BE2C (cell line): ENCODE measurements at regions not wholly inside any gene's neighbourhood (a gene's known extent, or its start where the extent isn't known, plus 50 kb on each side); places are given as distances from the start of the nearest gene placed in this dataset.

Experiments
- DNase-seq: peaks from one replicate; pipeline ENCODE4 v3.0.0-alpha.2; 2020
- H3K27me3 ChIP-seq: fragments of 250-450 bp; sonication (Bioruptor Pico); 2 replicates; pipeline ENCODE4 v1.5.1; 2020; ENCODE audit warnings: mild to moderate bottlenecking
- H3K36me3 ChIP-seq: fragments of 250-450 bp; sonication (Bioruptor Pico); 2 replicates; pipeline ENCODE4 v1.5.1; 2020; ENCODE audit warnings: mild to moderate bottlenecking
- H3K4me1 ChIP-seq: fragments of 250-450 bp; sonication (Bioruptor Pico); 2 replicates; pipeline ENCODE4 v1.5.1; 2020
- H3K4me3 ChIP-seq: 2 replicates; pipeline ENCODE4 v1.5.1; 2011; ENCODE audit warnings: low read depth, low read length
- H3K9me3 ChIP-seq: fragments of 250-450 bp; sonication (Bioruptor Pico); 2 replicates; pipeline ENCODE4 v1.5.1; 2020
- TF ChIP-seq, protein P1 (sequence below): IDR thresholded peaks from 2 replicates; pipeline ENCODE4 v1.5.1; 2012; ENCODE audit warnings: mild to moderate bottlenecking, low read depth, low read length

DNA sequence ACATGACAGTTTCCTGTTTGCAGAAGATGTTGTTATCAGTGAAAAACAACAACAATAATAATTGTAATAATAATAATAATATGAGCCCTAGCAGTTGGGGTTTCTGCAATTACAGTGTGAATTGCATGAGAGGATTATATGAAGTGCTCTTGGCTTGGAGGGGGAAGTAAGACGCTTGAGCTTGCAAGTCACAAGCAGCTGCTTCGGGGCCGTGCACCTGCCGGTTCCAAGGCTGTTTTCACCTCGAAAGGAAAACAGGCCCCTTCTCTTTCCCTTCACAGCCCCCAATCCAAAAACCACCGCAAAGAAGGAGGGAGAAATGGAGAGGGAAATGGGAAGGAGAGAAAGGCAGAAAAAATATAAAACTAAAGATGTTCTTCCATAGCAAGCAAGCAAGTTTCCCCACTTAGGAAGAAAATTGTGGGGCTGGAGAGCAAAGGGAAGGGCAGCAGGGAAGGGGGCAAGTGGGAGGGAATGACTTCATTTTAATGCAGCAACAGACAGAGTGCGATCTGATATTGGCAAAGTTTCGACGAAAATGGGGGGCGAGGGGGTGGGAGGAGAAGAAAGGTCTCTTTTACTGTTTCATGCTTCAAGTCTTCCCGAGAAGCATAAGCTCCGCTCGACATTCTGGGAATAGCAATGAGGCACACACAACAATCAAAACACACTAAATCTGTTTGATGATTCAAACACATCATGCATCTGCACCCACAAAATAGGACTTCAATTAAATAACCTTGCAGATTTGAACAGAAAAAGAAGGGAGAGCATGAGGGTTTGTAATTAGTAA, 284.2 kb upstream of the ATP11B start:
- Histone ChIP-seq H3K27me3 (peaks cover 11% of the 10 kb centered on the region), H3K4me1 (no peaks in the 10 kb centered on the region), H3K9me3 (no peaks in the 10 kb centered on the region), H3K4me3 (no peak overlapping the region), H3K36me3 (no peaks in the 10 kb centered on the region)
- TF ChIP-seq, protein P1, sequence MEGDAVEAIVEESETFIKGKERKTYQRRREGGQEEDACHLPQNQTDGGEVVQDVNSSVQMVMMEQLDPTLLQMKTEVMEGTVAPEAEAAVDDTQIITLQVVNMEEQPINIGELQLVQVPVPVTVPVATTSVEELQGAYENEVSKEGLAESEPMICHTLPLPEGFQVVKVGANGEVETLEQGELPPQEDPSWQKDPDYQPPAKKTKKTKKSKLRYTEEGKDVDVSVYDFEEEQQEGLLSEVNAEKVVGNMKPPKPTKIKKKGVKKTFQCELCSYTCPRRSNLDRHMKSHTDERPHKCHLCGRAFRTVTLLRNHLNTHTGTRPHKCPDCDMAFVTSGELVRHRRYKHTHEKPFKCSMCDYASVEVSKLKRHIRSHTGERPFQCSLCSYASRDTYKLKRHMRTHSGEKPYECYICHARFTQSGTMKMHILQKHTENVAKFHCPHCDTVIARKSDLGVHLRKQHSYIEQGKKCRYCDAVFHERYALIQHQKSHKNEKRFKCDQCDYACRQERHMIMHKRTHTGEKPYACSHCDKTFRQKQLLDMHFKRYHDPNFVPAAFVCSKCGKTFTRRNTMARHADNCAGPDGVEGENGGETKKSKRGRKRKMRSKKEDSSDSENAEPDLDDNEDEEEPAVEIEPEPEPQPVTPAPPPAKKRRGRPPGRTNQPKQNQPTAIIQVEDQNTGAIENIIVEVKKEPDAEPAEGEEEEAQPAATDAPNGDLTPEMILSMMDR, result no peak
- DNase-seq, result no peak

DNA sequence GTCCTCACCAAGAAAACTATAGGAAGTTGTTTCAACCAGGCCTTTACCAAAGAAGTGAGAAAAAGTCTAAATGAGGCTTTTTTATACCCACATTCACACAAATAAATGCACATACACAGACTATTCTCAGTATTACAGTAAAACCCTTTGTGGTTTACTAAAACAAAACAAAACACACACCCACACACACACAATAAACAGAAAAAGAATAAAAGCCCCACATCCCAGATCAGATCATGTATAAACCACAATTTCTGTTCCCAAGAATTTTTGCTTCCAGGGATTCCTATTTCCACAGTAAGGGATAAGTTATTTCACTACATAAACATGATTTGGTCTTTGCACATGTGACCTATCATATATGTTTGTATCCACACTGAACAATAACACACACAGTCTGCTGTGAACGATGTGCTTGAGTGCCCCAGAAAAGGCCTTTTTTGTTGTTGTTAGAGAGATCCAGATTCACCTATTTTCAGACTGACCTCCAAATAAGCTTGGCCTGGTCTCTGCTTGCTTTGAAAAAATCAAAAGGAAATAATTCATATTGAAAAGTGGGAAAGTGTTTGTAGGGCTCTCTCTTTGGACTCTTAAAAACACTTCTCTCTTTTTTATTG, 283.4 kb upstream of the ATP11B start:
- H3K9me3 ChIP-seq, result no peaks in the 10 kb centered on the region
- H3K36me3 ChIP-seq, result no peaks in the 10 kb centered on the region
- no peak for DNase-seq
- TF ChIP-seq, protein P1, result no peak
- H3K4me1 ChIP-seq, result no peaks in the 10 kb centered on the region
- no peak overlapping the region for H3K4me3 ChIP-seq
- H3K27me3 ChIP-seq, result peaks cover 4% of the 10 kb centered on the region; the same call in 1 of the 2 replicates

DNA sequence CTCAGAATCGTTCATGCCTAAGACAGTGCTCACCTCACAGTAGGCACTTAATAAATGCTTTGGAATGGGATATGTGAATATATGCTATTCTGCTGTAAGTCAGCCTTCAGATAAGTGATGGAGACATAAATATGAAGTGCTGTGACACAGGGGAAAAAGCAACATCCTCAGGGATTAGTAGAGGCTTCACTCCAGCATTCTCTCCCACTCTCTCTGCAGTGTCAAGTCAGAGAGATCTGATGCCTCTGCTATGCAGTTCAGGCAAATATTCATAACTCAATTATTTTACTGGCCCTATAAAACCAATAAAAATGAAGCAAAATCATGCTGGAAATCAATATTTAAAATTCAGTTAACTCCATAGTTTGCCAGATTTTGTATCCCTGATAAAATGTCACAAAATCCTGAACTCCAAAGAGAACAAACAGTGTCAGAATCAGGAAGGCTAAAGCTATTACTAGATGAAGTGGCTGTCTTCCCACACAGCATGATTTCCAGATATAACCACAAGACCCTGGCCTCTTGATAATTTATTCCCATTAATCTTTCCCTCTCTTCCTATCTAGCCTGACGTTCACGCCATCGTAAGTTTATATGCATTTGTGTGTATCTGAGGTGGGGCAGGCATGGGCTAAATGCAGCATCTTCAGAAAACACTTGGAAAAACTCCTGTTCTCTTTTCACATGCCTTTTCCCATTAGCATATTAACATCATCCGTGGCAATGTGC, 278.9 kb upstream of the ATP11B start:
- H3K9me3 ChIP-seq, result no peaks in the 10 kb centered on the region
- no peaks in the 10 kb centered on the region; the same call in 1 of the 2 replicates for H3K27me3 ChIP-seq
- H3K36me3 ChIP-seq, result no peaks in the 10 kb centered on the region
- DNase-seq, result no peak
- H3K4me3 ChIP-seq, result no peak overlapping the region
- TF ChIP-seq, protein P1, result no peak
- no peaks in the 10 kb centered on the region for H3K4me1 ChIP-seq

DNA sequence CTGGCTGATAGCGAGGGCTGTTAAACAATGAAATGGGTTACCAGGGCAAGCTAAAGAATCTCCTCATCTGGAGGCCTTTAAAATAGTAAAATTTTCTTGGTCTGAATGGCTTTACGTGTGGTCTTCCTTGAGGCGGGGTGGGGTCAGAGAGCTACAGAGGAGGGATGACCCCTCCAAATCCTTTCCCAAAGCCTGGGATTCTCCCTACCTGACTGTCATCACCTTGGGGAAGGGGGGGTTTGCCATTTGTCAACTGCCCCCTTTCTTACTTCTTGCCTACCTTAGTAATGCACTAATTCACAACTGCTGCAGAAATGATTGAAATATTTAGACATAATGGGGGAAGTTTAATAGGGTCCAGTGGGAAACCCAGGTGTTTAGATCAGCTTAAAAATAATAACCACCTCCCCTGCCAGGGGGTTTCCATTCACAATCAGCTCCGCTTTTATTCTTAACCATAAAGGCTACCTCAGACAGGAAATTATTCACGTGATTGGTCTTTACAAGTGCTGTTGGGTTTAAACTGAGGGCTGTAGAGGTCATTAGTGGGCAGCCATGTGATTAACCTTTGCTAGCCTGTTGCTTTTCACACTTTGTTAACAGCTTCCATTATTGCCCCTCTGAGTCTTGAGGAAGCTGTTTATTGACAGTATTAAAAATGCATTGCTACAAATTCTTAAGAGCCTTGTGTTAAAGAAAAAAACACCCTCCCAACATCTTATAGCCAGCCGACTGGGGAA, 276.5 kb upstream of the ATP11B start:
- Histone ChIP-seq H3K36me3 (no peaks in the 10 kb centered on the region), H3K4me1 (no peaks in the 10 kb centered on the region), H3K27me3 (no peaks in the 10 kb centered on the region; the same call in 1 of the 2 replicates), H3K4me3 (no peak overlapping the region), H3K9me3 (no peaks in the 10 kb centered on the region)
- no peak for DNase-seq
- TF ChIP-seq, protein P1, result no peak

DNA sequence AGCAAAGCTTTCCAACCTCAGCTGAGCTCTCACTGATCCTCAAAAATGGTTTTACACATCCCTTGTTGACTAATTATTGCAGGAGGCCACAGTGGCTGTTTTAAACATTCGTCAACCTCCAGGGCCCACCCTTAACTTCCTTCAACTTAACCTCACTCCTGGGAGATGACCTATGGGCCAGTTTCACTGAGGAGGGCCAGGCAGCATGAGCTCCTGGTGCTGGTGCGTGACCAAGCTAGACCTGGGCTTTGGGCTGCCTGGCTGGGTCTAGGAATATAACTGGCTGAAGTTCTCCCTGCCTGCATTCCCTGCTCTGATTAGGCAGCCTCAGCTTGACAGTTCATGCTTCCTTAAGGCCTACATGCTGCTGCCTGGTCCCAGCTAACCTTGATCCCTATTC, 273.7 kb upstream of the ATP11B start:
- H3K27me3 ChIP-seq, result no peaks in the 10 kb centered on the region
- TF ChIP-seq, protein P1, result no peak
- no peaks in the 10 kb centered on the region for H3K4me1 ChIP-seq
- no peak overlapping the region for H3K4me3 ChIP-seq
- DNase-seq, result no peak
- no peaks in the 10 kb centered on the region for H3K9me3 ChIP-seq
- H3K36me3 ChIP-seq, result no peaks in the 10 kb centered on the region
